ENCODE measurements at regions not wholly inside any gene's neighbourhood (a gene's known extent, or its start where the extent isn't known, plus 50 kb on each side); places are given as distances from the start of the nearest gene placed in this dataset.
A peak's percentile ranks its signal among the peaks of the same experiment; 100 is the strongest.

GRCh38 chr12:78316136-78316535 lies 485.4 kb downstream of the NAV3 start:
- H3K9me3 ChIP-seq (ENCODE audit: low read depth) = no peaks in the 10 kb centered on the region
- H3K27me3 Mint-ChIP-seq (ENCODE audit: insufficient read depth, low read depth) = no peaks in the 10 kb centered on the region
- peak overlapping the region; percentile 34 for H3K27ac Mint-ChIP-seq
- no peaks in the 10 kb centered on the region for H3K79me2 ChIP-seq (ENCODE audit: low read depth)
- no peak overlapping the region for H3K4me3 Mint-ChIP-seq
- H3K4me3 ChIP-seq = no peak overlapping the region
- DNase-seq (ENCODE audit: low spot score) = peak; percentile 28
- H3K4me1 Mint-ChIP-seq = peaks cover 13% of the 10 kb centered on the region
- H3K4me1 ChIP-seq = peaks cover 7% of the 10 kb centered on the region
- no peak overlapping the region for H3K27ac ChIP-seq
- no peaks in the 10 kb centered on the region for H3F3A ChIP-seq (ENCODE audit: low read depth)
- H2AFZ ChIP-seq (replicated peaks) = no peak overlapping the region
- TF ChIP-seq EZH2 (IDR thresholded peaks at IDR 0.05) (no peak), CTCF (IDR thresholded peaks at IDR 0.05) (no peak), EZH2phosphoT487 (IDR thresholded peaks at IDR 0.05) (no peak)
- H3K36me3 Mint-ChIP-seq = no peaks in the 10 kb centered on the region
- peaks cover 3% of the 10 kb centered on the region for H3K36me3 ChIP-seq
- H3K9ac ChIP-seq = no peak overlapping the region
- no peak overlapping the region for H3K4me2 ChIP-seq
- no peaks in the 10 kb centered on the region for H4K20me1 ChIP-seq (ENCODE audit: low read depth)
- H3K9me3 Mint-ChIP-seq = peaks cover 7% of the 10 kb centered on the region
- H3K27me3 ChIP-seq = no peaks in the 10 kb centered on the region

DNA sequence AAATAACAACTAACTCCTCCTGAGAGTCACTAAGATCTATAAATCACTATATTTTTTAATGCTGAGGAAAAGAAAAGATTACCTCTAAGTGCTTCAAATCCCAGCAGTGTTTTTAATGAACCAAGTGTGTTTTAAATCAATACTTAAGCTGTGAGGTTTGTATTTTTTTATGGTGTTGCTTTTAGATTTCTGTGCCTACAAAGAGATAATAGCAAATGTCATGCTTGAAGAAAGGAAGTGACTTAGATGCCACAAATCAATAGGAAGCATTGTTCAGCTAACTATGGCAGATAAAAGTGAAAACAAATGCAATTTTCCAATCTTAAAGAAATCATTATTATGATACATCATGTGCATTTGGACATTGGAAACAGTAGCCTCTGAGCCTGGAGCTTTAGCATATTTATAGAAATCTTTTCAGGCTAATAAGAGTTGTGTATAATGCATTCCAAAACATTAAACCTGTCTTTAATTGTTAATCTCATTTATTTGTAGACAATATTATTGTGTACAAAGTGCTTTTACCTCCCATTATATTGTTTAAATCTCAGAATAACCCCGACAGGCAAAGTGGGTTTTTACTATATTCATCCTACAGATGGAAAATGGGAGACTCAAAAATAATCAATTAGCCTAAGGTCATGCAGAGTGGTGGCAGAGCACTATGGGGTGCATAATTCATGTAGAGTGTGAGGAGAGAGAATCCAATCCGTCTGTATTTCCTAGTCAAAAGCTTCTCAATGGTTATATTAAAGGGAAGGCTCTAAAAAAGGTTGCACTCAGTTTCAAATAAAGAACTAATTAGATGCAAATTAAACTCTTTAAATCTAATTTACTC lies 486.2 kb downstream of the NAV3 start:
- H3K4me1 ChIP-seq = peaks cover 7% of the 10 kb centered on the region
- Mint-ChIP-seq H3K36me3 (no peaks in the 10 kb centered on the region), H3K4me1 (peaks cover 13% of the 10 kb centered on the region), H3K27ac (peak overlapping the region; percentile 34), H3K9me3 (peaks cover 7% of the 10 kb centered on the region), H3K4me3 (no peak overlapping the region), H3K27me3 (ENCODE audit: insufficient read depth, low read depth) (no peaks in the 10 kb centered on the region)
- DNase-seq (ENCODE audit: low spot score) = no peak
- no peak overlapping the region for H3K9ac ChIP-seq
- no peaks in the 10 kb centered on the region for H3K9me3 ChIP-seq (ENCODE audit: low read depth)
- H3K4me3 ChIP-seq = no peak overlapping the region
- H3F3A ChIP-seq (ENCODE audit: low read depth) = no peaks in the 10 kb centered on the region
- no peak overlapping the region for H3K27ac ChIP-seq
- H2AFZ ChIP-seq (replicated peaks) = no peak overlapping the region
- no peaks in the 10 kb centered on the region for H3K79me2 ChIP-seq (ENCODE audit: low read depth)
- no peaks in the 10 kb centered on the region for H3K27me3 ChIP-seq
- no peak for TF ChIP-seq CTCF (IDR thresholded peaks at IDR 0.05)
- H4K20me1 ChIP-seq (ENCODE audit: low read depth) = no peaks in the 10 kb centered on the region
- peaks cover 3% of the 10 kb centered on the region for H3K36me3 ChIP-seq
- H3K4me2 ChIP-seq = no peak overlapping the region

GRCh38 chr12:78321696-78322095 lies 491.0 kb downstream of the NAV3 start:
- Mint-ChIP-seq H3K36me3 (no peaks in the 10 kb centered on the region), H3K4me1 (peaks cover 6% of the 10 kb centered on the region), H3K4me3 (no peak overlapping the region), H3K9me3 (peaks cover 7% of the 10 kb centered on the region), H3K27me3 (ENCODE audit: insufficient read depth, low read depth) (no peaks in the 10 kb centered on the region), H3K27ac (no peak overlapping the region)
- H3K4me2 ChIP-seq = no peak overlapping the region
- H3K79me2 ChIP-seq (ENCODE audit: low read depth) = no peaks in the 10 kb centered on the region
- H3K9me3 ChIP-seq (ENCODE audit: low read depth) = no peaks in the 10 kb centered on the region
- no peak for DNase-seq (ENCODE audit: low spot score)
- H3K36me3 ChIP-seq = no peaks in the 10 kb centered on the region
- H3K4me3 ChIP-seq = no peak overlapping the region
- no peaks in the 10 kb centered on the region for H3F3A ChIP-seq (ENCODE audit: low read depth)
- TF ChIP-seq CTCF (IDR thresholded peaks at IDR 0.05) (no peak), EZH2phosphoT487 (IDR thresholded peaks at IDR 0.05) (no peak), EZH2 (IDR thresholded peaks at IDR 0.05) (no peak)
- no peak overlapping the region for H3K9ac ChIP-seq
- H4K20me1 ChIP-seq (ENCODE audit: low read depth) = no peaks in the 10 kb centered on the region
- no peak overlapping the region for H2AFZ ChIP-seq (replicated peaks)
- H3K27ac ChIP-seq = no peak overlapping the region
- H3K4me1 ChIP-seq = peaks cover 1% of the 10 kb centered on the region
- H3K27me3 ChIP-seq = no peaks in the 10 kb centered on the region

Measured in neural progenitor cell (in vitro differentiated cells).